Astrocyte (in vitro differentiated cells and primary cell): ENCODE measurements at regions not wholly inside any gene's neighbourhood (a gene's known extent, or its start where the extent isn't known, plus 50 kb on each side); places are given as distances from the start of the nearest gene placed in this dataset.

ENCODE experiments used
- DNase-seq: peaks from one replicate; pipeline ENCODE4 v3.0.0-alpha.2; 2010; ENCODE audit warnings: low read depth
- FAIRE-seq: peaks from 2 replicates; lab custom pipeline; 2011; peaks lifted over from hg19 to GRCh38; lab: Jason Lieb, UNC
- H2AFZ ChIP-seq: 2 replicates; pipeline ENCODE4 v1.6.0; 2012; ENCODE audit warnings: low read depth, low read length, inconsistent platforms
- H3K27ac ChIP-seq: 2 replicates; pipeline ENCODE4 v1.5.1; 2011; ENCODE audit warnings: low read depth, low read length, inconsistent platforms
- H3K27me3 ChIP-seq: 2 replicates; pipeline ENCODE4 v1.6.0; 2011; ENCODE audit warnings: low read length, inconsistent platforms; ENCODE audit not compliant: insufficient read depth
- H3K36me3 ChIP-seq: 2 replicates; pipeline ENCODE4 v1.5.1; 2011; ENCODE audit warnings: low read length, inconsistent platforms; ENCODE audit not compliant: insufficient read depth
- H3K4me1 ChIP-seq: 2 replicates; pipeline ENCODE4 v1.5.1; 2011; ENCODE audit warnings: low read length, inconsistent platforms; ENCODE audit not compliant: insufficient read depth
- H3K4me2 ChIP-seq: 2 replicates; pipeline ENCODE4 v1.6.0; 2012; ENCODE audit warnings: low read length, inconsistent platforms
- H3K4me3 ChIP-seq: 2 replicates; pipeline ENCODE4 v1.5.1; 2011; ENCODE audit warnings: low read depth, mild to moderate bottlenecking, low read length, inconsistent platforms; ENCODE audit not compliant: insufficient read depth
- H3K79me2 ChIP-seq: 2 replicates; pipeline ENCODE4 v1.6.0; 2012; ENCODE audit warnings: mild to moderate bottlenecking, low read length, inconsistent platforms; ENCODE audit not compliant: insufficient read depth
- H3K9ac ChIP-seq: 2 replicates; pipeline ENCODE4 v1.6.0; 2012; ENCODE audit warnings: mild to moderate bottlenecking, low read length, inconsistent platforms
- H3K9me3 ChIP-seq: 2 replicates; pipeline ENCODE4 v1.5.1; 2012; ENCODE audit warnings: low read depth, mild to moderate bottlenecking, low read length, inconsistent platforms; ENCODE audit not compliant: insufficient read depth
- H4K20me1 ChIP-seq: 2 replicates; pipeline ENCODE4 v1.6.0; 2012; ENCODE audit warnings: low read length, inconsistent platforms; ENCODE audit not compliant: insufficient read depth
- H3K27ac Mint-ChIP-seq: one replicate; pipeline ENCODE4 v1.8.0; 2021; ENCODE audit warnings: mild to moderate bottlenecking, mixed read lengths; ENCODE audit not compliant: unreplicated experiment
- H3K27me3 Mint-ChIP-seq: one replicate; pipeline ENCODE4 v1.8.0; 2021; ENCODE audit warnings: low read depth, mixed read lengths; ENCODE audit not compliant: unreplicated experiment
- H3K36me3 Mint-ChIP-seq: one replicate; pipeline ENCODE4 v1.8.0; 2021; ENCODE audit warnings: low read depth, mixed read lengths; ENCODE audit not compliant: unreplicated experiment
- H3K4me1 Mint-ChIP-seq: one replicate; pipeline ENCODE4 v1.8.0; 2021; ENCODE audit warnings: low read depth, mixed read lengths; ENCODE audit not compliant: unreplicated experiment
- H3K4me3 Mint-ChIP-seq: one replicate; pipeline ENCODE4 v1.8.0; 2021; ENCODE audit warnings: mild to moderate bottlenecking, moderate library complexity, mixed read lengths; ENCODE audit not compliant: unreplicated experiment
- H3K9me3 Mint-ChIP-seq: one replicate; pipeline ENCODE4 v1.8.0; 2021; ENCODE audit warnings: mild to moderate bottlenecking, mixed read lengths; ENCODE audit not compliant: unreplicated experiment
- CTCF ChIP-seq: IDR thresholded peaks from 2 replicates; pipeline ENCODE4 v1.5.1; 2011; ENCODE audit warnings: low read depth, mild to moderate bottlenecking, inconsistent platforms, low read length, moderate library complexity; ENCODE audit not compliant: insufficient read depth
- EZH2 ChIP-seq: IDR thresholded peaks from 2 replicates; pipeline ENCODE4 v1.6.1; 2012; ENCODE audit warnings: mild to moderate bottlenecking, low read length, inconsistent platforms; ENCODE audit not compliant: insufficient read depth

- Histone ChIP-seq H3K79me2 (no peaks in the 10 kb centered on the region), H3K9me3 (no peaks in the 10 kb centered on the region), H3K27ac (no peak overlapping the region), H3K36me3 (no peaks in the 10 kb centered on the region), H2AFZ (no peak overlapping the region), H3K4me2 (no peak overlapping the region), H3K4me3 (no peak overlapping the region), H4K20me1 (no peaks in the 10 kb centered on the region), H3K9ac (no peak overlapping the region), H3K4me1 (no peaks in the 10 kb centered on the region), H3K27me3 (peaks cover 6% of the 10 kb centered on the region)
- DNase-seq (no peak), FAIRE-seq (no peak)
- peaks cover 9% of the 10 kb centered on the region for H3K4me1 Mint-ChIP-seq
- H3K36me3 Mint-ChIP-seq: no peaks in the 10 kb centered on the region
- no peak overlapping the region for H3K27ac Mint-ChIP-seq
- H3K27me3 Mint-ChIP-seq: no peaks in the 10 kb centered on the region
- TF ChIP-seq CTCF: no peak
- H3K4me3 Mint-ChIP-seq: no peak overlapping the region
- no peaks in the 10 kb centered on the region for H3K9me3 Mint-ChIP-seq
Measured at GRCh38 chr15:50857763-50858162, 50.7 kb upstream of the AP4E1 start.

- Histone ChIP-seq H3K79me2 (no peaks in the 10 kb centered on the region), H3K4me2 (no peak overlapping the region), H3K9me3 (no peaks in the 10 kb centered on the region), H3K9ac (no peak overlapping the region), H3K36me3 (no peaks in the 10 kb centered on the region), H2AFZ (no peak overlapping the region), H3K4me3 (no peak overlapping the region), H3K27ac (no peak overlapping the region), H3K27me3 (peaks cover 6% of the 10 kb centered on the region), H3K4me1 (no peaks in the 10 kb centered on the region), H4K20me1 (no peaks in the 10 kb centered on the region)
- H3K4me1 Mint-ChIP-seq: peaks cover 9% of the 10 kb centered on the region
- FAIRE-seq (no peak), DNase-seq (no peak)
- no peaks in the 10 kb centered on the region for H3K9me3 Mint-ChIP-seq
- H3K36me3 Mint-ChIP-seq: no peaks in the 10 kb centered on the region
- H3K27me3 Mint-ChIP-seq: no peaks in the 10 kb centered on the region
- no peak overlapping the region for H3K4me3 Mint-ChIP-seq
- TF ChIP-seq EZH2: no peak
- no peak for TF ChIP-seq CTCF
- H3K27ac Mint-ChIP-seq: no peak overlapping the region
Measured at GRCh38 chr15:50854601-50855490, 53.6 kb upstream of the AP4E1 start.

GRCh38 chr15:50850003-50850402 lies 58.5 kb upstream of the AP4E1 start:
- H2AFZ ChIP-seq: no peak overlapping the region
- no peak for FAIRE-seq
- peaks cover 2% of the 10 kb centered on the region for H3K27me3 Mint-ChIP-seq

More at GRCh38 chr15:50850003-50850402, 58.5 kb upstream of the AP4E1 start:
- TF ChIP-seq CTCF (no peak), EZH2 (no peak)
- Mint-ChIP-seq H3K27ac (no peak overlapping the region), H3K36me3 (no peaks in the 10 kb centered on the region), H3K9me3 (no peaks in the 10 kb centered on the region), H3K4me1 (no peaks in the 10 kb centered on the region), H3K4me3 (no peak overlapping the region)
- Histone ChIP-seq H3K27ac (no peak overlapping the region), H3K36me3 (no peaks in the 10 kb centered on the region), H3K4me1 (no peaks in the 10 kb centered on the region), H3K4me3 (no peak overlapping the region), H3K4me2 (no peak overlapping the region), H3K79me2 (no peaks in the 10 kb centered on the region), H3K27me3 (no peaks in the 10 kb centered on the region), H4K20me1 (no peaks in the 10 kb centered on the region), H3K9me3 (no peaks in the 10 kb centered on the region), H3K9ac (no peak overlapping the region)
- DNase-seq: no peak
